Parathyroid adenoma (tissue), 2 donors: ENCODE measurements at regions not wholly inside any gene's neighbourhood (a gene's known extent, or its start where the extent isn't known, plus 50 kb on each side); places are given as distances from the start of the nearest gene placed in this dataset.

Experiments
- H2AFZ ChIP-seq: fragments of 300-600 bp; sonication (generic); one replicate; pipeline ENCODE4 v1.7.0; 2017; ENCODE audit warnings: antibody characterized with exemption, mild to moderate bottlenecking
- H3K27ac ChIP-seq: fragments of 300-600 bp; sonication (generic); one replicate; pipeline ENCODE4 v1.7.0; 2017
- H3K27me3 ChIP-seq: fragments of 300-600 bp; sonication (generic); one replicate; pipeline ENCODE4 v1.7.0; 2017; ENCODE audit warnings: low read length; ENCODE audit not compliant: control insufficient read depth, insufficient read depth
- H3K36me3 ChIP-seq: fragments of 300-600 bp; sonication (generic); one replicate; pipeline ENCODE4 v1.7.0; 2017; ENCODE audit warnings: low read length; ENCODE audit not compliant: control insufficient read depth, insufficient read depth
- H3K4me1 ChIP-seq: fragments of 300-600 bp; sonication (generic); one replicate; pipeline ENCODE4 v1.7.0; 2017; ENCODE audit warnings: control low read depth
- H3K4me2 ChIP-seq: fragments of 300-600 bp; sonication (generic); one replicate; pipeline ENCODE4 v1.7.0; 2017; ENCODE audit warnings: low read length
- H3K4me3 ChIP-seq: fragments of 300-600 bp; sonication (generic); one replicate; pipeline ENCODE4 v1.7.0; 2017; ENCODE audit warnings: low read depth, low read length
- H3K79me2 ChIP-seq: fragments of 300-600 bp; sonication (generic); one replicate; pipeline ENCODE4 v1.7.0; 2017; ENCODE audit warnings: control low read depth
- H3K9ac ChIP-seq: fragments of 300-600 bp; sonication (generic); one replicate; pipeline ENCODE4 v1.7.0; 2017; ENCODE audit warnings: mild to moderate bottlenecking
- H3K9me3 ChIP-seq: fragments of 300-600 bp; sonication (generic); one replicate; pipeline ENCODE4 v1.7.0; 2017; ENCODE audit warnings: low read length; ENCODE audit not compliant: control insufficient read depth
- CTCF ChIP-seq: fragments of 300-600 bp; sonication (generic); IDR thresholded peaks from one replicate; pipeline ENCODE4 v1.7.0; 2017; ENCODE audit warnings: antibody characterized with exemption, mild to moderate bottlenecking
- donor health status: primary hyperparathyroidism.

- no peaks in the 10 kb centered on the region for H3K79me2 ChIP-seq
- TF ChIP-seq CTCF: no peak
These were observed 51.0 kb upstream of the NSUN7 start for GRCh38 chr4:40698733-40699132.

DNA sequence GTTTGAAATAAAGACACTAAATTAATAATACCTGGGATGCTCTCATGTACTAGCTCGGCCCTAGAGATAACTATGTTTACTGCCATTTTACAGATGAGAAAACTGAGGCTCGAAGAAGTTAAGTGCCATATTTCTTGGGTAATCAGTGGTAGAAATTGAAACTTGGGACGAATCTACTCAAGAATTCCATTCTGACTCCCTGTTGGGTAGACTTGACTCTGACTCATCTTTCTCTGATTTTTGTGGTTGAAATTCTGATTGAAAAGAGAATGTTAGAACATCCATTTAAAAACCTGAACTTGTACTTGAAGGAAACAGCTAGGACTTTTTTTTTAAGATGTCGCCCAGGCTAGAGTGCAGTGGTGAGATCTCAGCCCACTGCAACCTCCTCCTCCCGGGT is 50.1 kb upstream of the NSUN7 start:
- no peak overlapping the region for H2AFZ ChIP-seq
- H3K36me3 ChIP-seq: no peaks in the 10 kb centered on the region
- H3K4me3 ChIP-seq: no peak overlapping the region
- peaks cover 2% of the 10 kb centered on the region for H3K4me1 ChIP-seq
- no peak for TF ChIP-seq CTCF
- no peaks in the 10 kb centered on the region for H3K79me2 ChIP-seq
- H3K9ac ChIP-seq: no peak overlapping the region
- H3K4me2 ChIP-seq: no peak overlapping the region
- no peaks in the 10 kb centered on the region for H3K27me3 ChIP-seq
- no peak overlapping the region for H3K27ac ChIP-seq
- H3K9me3 ChIP-seq: no peaks in the 10 kb centered on the region

More at GRCh38 chr4:40698733-40699132, 51.0 kb upstream of the NSUN7 start:
- Histone ChIP-seq H3K9me3 (no peaks in the 10 kb centered on the region), H3K36me3 (no peaks in the 10 kb centered on the region), H3K27ac (no peak overlapping the region), H3K4me3 (no peak overlapping the region), H2AFZ (no peak overlapping the region), H3K4me1 (peaks cover 2% of the 10 kb centered on the region), H3K27me3 (no peaks in the 10 kb centered on the region), H3K9ac (no peak overlapping the region), H3K4me2 (no peak overlapping the region)
